Myocyte (in vitro differentiated cells): ENCODE measurements at regions not wholly inside any gene's neighbourhood (a gene's known extent, or its start where the extent isn't known, plus 50 kb on each side); places are given as distances from the start of the nearest gene placed in this dataset.
"Not testable (repeated sequence)": the region's sequence is repeated elsewhere in the genome, so short reads cannot be mapped to it uniquely, and the experiment has no call there.

Source experiments
- DNase-seq: peaks from one replicate; pipeline ENCODE4 v3.0.0-alpha.2; 2012; ENCODE audit warnings: low read depth

DNA sequence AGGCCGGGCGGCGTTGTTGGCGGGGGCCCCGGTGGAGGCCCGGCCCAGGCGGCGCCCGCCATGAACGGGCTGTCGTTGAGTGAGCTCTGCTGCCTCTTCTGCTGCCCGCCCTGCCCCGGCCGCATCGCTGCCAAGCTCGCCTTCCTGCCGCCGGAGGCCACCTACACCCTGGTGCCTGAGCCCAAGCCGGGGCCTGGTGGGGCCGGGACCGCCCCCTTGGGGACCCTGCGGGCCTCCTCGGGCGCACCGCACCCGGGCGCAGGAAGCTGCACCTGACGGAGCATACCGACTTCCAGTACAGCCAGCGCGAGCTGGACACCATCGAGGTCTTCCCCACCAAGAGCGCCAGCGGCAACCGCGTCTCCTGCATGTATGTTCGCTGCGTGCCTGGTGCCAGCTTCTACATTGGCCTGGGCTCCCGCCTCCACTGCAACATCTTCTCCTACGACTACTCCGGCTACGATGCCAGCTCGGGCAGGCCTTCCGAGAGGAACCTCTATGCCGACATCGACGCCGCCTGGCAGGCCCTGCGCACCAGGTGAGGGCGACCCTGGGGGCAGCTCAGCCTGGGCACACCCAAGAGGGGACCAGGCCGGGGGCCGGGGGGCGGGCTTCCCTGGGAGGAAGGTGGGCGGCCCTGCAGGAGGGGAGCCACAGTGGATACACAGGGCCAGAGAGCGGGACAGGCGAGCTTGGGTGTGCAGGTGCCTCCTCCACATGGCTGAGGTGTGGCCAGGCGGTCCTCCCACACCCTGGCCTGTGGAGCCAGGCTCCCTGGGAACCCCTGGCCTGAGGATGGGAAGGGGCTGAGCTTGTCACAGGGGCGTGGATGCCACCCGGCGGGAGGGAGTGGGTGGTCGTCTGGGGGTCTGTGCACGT is 201.6 kb downstream of the USP22 start:
- DNase-seq: not testable (repeated sequence)

DNA sequence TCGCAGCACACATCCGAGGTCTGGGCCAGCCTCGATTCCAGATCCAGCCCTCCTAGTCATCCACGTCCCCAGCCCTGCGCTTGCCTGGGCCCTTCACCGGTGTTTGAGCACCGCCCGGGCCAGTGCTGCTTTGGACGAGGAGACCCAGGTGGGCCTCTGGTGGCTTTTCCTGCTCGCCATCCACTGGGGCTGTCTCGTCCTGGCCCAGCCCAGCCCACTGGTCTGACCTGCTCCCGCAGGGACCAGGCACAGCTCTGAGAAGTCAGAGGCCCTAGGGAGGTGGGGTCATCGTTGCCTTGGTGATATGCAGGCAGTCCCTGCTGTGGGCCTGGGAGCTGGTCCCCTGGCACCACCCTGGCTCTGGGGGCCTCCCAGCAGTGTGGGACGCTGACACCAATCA is 200.8 kb downstream of the USP22 start:
- DNase-seq: not testable (repeated sequence)

DNA sequence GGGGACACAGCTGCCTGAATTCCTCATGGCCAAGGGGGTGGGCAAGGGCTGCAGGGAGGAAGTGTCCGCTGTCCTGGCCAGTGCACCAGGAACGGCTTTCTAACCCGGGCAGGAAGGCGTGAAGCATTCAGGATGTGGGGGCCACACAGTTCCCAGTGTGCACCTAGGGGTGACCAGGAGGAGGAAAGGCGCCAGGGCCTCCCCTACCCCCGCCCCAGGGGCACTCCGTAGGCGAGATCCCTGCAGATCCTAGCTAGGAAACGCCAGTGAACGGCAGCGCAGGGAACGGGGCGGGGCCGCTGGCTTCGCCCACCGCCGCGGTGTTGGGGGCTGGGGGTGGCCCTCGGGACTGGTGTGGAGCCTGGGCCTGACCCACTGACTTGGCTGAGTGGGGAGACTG is 199.6 kb downstream of the USP22 start:
- DNase-seq: not testable (repeated sequence)

DNA sequence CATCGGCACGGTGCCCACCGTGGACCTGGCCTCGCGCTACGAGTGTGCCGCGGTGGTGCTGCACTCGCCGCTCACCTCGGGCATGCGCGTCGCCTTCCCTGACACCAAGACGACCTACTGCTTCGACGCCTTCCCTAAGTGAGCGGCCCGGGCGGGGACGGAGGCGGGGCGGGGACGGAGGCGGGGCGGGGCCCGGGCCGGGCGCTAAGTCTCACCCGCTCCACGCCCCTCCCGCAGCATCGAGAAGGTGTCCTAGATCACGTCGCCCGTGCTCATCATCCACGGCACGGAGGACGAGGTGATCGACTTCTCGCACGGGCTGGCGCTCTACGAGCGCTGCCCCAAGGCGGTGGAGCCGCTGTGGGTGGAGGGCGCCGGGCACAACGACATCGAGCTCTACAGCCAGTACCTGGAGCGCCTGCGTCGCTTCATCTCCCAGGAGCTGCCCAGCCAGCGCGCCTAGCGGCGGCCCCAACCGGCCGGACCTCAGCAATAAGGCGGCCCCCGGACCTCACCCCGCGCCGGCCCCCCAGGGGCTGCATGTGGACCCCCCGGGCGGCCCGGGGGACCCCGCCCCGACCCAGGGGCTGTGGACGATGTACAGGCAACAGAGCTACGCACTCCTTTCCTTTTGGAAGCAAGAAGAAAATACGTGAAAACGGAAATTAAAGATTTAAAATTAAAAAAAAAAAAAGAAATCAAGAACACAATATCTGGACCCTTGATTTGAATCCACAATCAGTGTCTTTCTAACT is 198.8 kb downstream of the USP22 start:
- not testable (repeated sequence) for DNase-seq

DNA sequence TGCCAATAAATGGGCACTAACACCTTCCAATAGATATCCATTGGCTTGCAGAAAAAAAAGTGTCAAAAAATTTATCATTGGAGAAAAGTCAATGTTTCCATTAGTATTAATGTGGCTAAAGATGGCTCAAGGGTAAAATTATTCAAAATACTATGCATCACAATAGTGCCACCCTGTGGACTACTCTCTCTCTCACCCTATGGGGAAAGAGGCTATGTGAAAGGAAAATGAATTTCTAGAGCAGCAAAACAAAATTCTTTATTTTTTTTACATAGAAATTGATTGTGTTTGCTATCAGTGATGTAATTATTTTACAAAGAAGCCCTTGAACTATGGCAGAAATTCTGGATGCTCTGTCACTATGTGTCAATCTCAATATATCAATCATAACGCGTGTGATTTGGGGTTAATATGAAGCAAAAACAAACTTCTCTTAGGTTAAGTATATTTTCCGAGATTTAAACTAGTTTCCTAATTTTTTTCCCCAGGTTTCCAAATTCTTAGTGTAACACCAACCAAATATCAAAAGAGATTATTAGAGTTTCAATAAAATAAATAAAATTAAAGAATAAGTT is 193.9 kb downstream of the USP22 start:
- DNase-seq: not testable (repeated sequence)

DNA sequence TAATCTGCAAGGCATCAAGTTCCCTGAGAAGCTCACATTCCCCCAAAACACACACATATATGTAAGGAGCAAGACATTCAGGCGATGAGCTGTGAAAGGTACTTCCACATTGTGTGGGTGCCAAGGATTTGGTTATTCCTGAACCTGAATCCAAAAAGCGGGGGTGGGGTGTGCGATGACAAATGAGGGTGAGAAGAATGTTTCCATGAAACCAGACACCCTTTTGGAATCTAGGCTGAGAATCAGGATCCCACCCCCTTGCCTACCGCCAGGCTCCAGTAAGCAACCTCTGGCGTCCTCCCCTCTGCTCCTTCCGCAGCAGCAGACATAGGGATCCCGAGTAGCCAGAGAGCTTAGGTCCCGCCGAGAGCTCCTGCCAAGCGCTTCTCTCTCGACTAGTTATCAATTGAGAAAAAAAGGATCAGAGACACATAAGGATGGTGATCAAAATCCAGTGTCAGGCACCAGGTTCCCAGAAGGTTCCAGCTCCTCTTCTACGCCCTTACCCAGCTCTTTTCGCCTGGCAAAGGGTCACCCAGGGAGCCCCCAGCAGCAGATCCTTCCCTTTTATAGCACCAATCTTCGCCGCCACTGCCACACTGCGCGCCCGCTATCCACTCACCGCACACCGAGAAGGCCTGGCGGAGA is 191.1 kb downstream of the USP22 start:
- peak; percentile 15 for DNase-seq

DNA sequence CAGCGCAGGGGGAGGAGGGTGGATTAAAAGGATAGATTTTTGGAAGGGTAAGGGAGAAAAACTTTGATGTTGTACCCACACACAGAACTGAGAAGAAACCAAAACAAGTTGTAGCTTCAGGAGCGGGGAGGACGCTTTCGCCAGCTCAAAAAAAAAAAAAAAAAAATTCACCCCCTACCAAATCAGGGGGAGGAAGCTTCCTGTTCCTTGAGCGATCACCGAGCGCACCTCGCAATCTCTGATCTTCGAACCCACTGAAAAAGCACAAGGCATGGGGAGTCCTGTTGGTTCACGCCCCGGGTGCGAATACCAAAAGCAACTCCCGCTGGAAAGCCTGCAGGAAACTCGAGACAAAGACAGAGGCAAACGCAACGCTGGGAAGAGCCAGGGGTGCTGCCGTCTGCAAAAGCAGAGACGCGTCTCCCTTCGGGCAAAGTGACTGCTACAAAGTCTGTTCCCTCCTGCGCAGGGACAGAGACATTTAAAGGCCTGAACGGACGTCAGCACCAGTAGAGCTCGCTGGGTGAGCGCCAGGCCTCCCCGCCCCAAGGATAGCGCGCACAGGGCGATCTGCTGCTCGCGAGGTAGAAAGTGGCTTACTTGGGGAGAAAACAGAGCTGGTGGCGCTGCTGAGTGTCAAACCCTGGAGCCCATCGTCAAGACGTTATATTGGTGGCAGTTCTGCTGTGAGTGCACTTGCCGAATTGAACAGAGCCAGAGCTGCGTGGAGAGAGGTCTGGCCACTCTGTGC is 190.4 kb downstream of the USP22 start:
- DNase-seq: peak; percentile 31

DNA sequence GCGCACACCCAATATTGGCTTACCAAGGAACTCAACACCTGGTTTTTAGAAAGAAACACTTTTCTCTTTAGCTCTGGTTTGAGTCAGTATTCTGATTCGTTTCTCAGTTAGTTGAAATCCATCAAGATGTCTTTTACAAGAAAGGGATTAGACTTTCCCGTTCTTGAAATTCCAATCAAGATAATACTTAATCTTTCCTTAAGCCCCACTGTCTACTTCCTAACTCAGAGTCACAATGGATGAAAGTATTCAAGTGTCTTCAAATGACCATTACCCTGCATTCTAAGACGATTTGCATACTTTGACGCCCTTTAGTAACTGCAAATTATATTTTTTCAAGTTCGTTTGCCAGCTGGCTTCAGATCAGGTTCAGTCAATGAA is 189.8 kb downstream of the USP22 start:
- peak; percentile 6 for DNase-seq

DNA sequence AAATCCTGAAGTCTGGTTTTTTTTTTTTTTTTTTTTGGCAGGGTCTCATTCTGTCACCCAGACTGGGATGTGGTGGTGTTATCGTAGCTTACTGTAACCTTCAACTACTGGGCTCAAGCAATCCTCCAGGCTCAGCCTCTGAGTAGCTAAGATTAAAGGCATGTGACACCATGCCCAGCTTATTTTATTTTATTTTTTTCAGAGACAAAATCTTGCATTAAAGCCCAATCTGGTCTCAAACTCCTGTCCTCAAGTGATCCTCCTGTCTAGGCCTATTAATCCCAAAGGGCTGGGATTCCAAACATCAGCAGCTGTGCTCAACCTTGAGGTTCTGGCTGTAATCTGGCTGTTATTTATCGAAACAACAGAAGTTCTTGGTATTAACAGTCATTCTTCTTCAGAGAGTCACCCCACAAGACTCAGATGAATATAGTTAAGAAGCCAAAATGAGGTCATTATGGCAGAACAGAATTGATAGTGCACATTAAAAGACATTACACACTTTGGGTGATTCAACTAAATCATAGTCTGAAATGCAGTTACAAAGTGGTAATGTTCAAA is 186.8 kb downstream of the USP22 start:
- peak; percentile 15 for DNase-seq

DNA sequence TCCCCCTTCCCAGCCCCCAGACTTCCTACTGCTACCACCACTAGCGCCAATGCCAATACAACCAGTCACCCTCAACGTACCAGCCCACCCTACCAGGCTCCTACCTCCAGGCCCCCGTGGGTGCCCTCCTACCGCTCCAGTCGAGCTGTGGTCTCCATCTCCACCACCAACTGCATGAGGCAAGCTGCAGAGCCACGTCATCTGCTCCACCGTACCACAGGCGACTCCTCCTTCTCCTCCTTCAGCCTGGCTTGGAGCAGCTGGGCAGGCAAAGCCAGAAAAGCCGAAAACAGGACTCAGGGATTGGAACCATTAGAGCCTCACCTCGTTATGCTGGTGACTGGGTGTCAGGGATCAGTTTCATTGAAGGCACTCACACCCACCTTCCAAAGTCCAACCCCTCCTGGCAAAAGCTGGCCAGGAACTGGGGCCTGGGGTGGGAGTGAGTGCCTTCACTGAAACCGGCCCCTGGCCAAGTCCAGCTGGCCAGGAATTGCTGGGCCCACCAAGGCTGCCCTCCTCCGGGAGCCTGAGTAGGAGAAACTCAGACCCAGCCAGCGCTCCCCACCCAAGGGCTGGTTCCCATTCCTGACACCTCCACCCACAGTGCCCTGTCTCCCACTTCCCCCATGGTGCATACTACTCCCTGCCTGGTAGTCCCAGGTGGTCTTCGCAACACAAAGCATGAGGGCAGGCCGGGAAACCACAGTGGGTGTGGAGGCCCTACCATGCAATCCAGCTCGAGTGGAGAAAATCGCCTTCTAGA is 176.2 kb downstream of the USP22 start:
- peak; percentile 11 for DNase-seq

DNA sequence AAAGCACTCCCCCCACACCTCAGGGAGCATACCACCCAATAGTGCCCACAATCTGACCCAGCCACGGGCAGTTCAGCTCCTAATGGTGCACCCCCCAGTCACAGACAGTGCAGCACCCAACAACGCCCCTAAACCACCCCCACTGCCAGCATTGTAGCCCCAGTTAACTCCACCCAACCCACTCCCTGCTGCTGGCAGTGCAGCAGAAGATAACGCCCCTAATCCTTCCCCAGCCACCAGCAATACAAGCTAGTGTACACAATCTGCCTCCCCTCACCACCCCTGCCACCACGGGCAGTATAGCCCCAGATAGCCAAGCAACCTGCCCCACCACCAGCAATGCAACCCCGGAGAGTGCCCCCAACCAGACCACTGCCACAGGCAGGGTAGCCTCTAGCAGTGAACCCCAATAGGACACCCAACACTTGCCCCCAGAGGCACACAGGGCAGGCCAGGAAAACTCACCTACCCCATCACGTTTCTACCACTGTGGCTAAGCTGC is 175.3 kb downstream of the USP22 start:
- not testable (repeated sequence) for DNase-seq

DNA sequence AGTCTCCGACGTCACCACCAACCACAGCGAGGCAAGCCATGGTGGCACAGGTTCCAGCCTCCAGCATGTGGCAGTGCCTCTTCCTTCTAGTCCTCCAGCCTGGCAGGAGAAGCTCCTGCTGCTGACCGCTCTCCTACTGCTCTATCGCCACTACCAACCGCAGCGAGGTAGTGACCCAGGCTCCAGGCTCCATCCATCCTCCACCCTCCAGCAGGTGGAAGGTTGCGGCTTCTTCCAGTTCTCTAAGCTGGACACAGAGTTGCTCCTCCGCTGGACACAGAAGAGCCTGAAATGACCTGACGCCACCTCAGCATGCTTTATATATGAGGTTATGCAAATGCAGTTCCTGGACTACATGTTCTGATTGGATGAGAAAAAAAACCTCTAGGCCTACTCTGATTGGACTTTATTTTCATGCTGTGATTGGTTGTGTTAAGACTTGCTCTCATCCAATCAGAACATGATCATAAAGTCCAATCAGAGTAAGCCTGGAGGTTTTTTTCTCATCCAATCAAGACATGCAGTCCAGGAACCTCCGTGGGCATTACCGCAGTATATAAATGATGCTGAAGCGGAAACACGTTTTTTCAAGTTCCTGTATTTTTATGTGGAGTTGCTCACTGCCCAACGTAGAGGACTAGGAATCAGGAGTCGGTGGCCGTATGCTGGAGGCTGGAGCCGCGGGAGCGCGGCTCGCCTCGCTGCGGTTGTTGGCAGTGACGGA is 174.7 kb downstream of the USP22 start:
- DNase-seq: not testable (repeated sequence)

DNA sequence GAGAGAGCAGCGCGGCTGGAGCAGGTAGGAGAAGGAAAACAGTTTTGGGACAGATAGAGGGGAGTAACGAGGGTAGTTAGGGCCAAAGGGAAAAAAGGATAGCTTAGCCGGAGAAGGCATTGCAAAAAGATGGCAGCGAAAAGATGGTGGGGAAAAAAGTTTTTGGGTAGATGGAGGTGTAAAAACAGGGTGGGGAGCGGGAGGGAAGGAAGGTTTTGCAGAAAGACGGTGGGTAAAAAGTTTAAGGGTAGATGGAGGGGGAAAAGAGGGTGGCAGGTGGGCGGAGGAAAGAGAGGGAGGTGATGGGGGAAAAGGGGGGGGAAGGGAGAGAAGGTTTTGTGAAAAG is 174.2 kb downstream of the USP22 start:
- DNase-seq: not testable (repeated sequence)

DNA sequence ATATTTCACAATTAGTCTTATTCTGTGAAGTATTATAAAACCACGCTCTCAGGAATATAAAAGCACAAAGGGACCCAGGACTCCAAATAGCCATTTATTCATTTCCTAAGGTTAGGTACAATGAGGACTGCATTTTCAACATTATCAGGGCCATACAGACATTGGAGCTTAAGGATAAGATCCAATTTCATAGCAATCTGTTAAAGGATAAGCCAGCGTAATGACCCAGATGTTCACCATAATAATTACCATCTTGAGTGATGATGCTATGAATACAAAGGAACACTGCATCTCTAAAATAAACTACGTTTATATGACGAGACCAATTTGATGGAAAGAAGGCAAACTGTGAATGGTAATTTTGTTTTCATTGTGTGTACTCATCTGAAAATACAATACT is 169.6 kb downstream of the USP22 start:
- not testable (repeated sequence) for DNase-seq

DNA sequence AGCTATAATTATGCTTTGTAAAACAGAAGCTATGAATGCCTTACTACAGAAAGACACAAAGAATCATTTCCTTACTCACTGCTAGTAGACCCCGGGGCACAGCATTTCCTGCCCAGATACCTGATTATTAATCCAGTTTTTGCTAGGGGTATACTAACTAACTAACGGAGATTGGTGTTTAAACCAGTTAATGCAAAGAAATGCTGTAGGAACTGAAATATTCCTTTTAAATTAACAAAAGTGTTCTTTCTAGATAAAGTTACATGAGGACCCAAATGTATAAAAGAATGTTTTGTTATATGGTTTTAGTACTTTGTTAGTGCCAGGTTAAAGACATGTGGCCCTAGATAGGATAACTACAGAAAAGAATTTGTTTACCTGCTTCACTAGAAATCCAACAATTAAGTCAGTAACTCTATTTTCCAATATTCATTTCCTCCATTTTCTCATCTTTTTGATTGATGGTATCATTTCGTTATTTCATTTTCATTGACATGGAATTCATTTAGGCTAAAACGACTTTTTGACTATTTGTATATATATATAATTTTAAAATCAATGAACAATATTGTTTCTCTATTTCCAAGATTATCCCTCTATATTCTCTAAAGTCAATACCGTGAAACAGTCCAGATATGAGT is 169.0 kb downstream of the USP22 start:
- not testable (repeated sequence) for DNase-seq

DNA sequence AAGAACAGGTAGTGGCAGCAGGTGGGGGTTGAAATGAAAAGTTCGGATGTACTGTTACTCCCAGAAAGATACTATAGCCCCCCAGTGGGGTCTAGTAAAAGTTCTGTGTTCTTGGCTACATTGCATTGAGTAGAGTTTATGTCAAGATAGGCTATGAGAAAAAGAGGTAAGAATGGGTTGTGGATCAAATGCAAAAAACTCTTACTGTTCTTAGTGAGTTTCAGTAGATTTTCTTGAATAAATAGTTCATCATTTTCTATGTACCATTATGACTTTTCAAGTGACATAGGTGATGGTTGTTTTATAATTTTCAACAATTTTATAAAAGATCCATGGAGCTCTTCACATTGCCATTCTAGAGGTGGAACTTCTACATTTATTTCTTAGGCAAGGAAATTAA is 165.4 kb downstream of the USP22 start:
- DNase-seq: not testable (repeated sequence)

DNA sequence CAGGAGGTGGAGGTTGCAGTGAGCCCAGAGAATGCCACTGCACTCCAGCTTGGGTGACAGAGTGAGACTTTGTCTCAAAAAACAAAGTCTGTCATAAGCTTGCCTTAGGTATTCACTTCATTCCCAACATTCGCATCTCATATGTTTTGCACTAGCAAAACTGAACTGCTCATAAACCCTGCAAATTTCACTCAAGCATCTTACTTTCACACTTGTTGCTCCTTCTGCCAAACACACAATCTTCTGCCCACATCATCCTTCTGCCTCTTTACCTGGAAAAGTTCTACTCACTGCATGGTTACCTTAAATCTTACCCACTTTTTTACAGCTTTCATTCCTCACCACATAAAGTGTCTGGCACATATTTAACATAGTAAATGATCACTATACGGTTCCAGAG is 152.5 kb downstream of the USP22 start:
- no peak for DNase-seq

DNA sequence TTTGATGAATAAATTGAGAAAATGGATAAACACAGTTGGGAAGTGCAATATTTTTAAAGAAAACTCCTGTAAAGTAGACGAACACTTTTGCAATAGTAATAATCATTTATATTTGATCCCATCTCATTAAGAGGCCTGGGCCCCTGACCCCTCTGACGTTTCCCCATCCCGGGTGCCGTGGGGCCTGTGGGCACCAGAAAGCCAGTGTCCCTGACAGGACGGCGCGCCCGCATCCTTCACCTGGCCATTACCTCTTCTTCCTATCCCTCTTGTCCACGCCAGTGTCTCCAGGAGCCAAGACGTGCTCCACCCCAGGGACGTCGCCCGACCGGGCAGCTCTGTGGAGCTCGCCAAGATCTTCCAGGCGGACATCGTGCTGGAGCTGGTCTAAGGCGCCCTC is 147.4 kb downstream of the USP22 start:
- not testable (repeated sequence) for DNase-seq
